ENCODE measurements at regions not wholly inside any gene's neighbourhood (a gene's known extent, or its start where the extent isn't known, plus 50 kb on each side); places are given as distances from the start of the nearest gene placed in this dataset.
"Not testable (repeated sequence)": the region's sequence is repeated elsewhere in the genome, so short reads cannot be mapped to it uniquely, and the experiment has no call there.

GRCh38 chr1:173328961-173329360 is 121.8 kb upstream of the TNFSF4 start:
- no peak overlapping the region for H2AFZ ChIP-seq (ENCODE audit: low read depth)
- no peak for TF ChIP-seq CTCF (conservative IDR thresholded peaks at IDR 0.05; ENCODE audit: low read depth, low read length)
- no peaks in the 10 kb centered on the region for H3K27me3 ChIP-seq (ENCODE audit: insufficient read depth, low read depth)
- H3K27ac ChIP-seq: no peak overlapping the region
- no peaks in the 10 kb centered on the region for H3K79me2 ChIP-seq (ENCODE audit: insufficient read depth, low read depth)
- H3K9ac ChIP-seq: no peak overlapping the region
- no peaks in the 10 kb centered on the region for H3K4me1 ChIP-seq (ENCODE audit: low read depth, poor library complexity, severe bottlenecking)
- no peaks in the 10 kb centered on the region for H4K20me1 ChIP-seq (ENCODE audit: insufficient read depth)
- no peak overlapping the region for H3K4me2 ChIP-seq
- no peak overlapping the region for H3K4me3 ChIP-seq (IDR thresholded peaks at IDR 0.05; ENCODE audit: insufficient read depth, low read depth, low read length)
- H3K36me3 ChIP-seq (ENCODE audit: insufficient read depth): no peaks in the 10 kb centered on the region

- Histone ChIP-seq H3K27me3 (ENCODE audit: insufficient read depth, low read depth) (no peaks in the 10 kb centered on the region), H3K9ac (no peak overlapping the region), H3K4me2 (no peak overlapping the region), H4K20me1 (ENCODE audit: insufficient read depth) (no peaks in the 10 kb centered on the region), H3K79me2 (ENCODE audit: insufficient read depth, low read depth) (no peaks in the 10 kb centered on the region), H3K27ac (no peak overlapping the region), H2AFZ (ENCODE audit: low read depth) (no peak overlapping the region), H3K4me1 (ENCODE audit: low read depth, poor library complexity, severe bottlenecking) (no peaks in the 10 kb centered on the region), H3K36me3 (ENCODE audit: insufficient read depth) (no peaks in the 10 kb centered on the region), H3K4me3 (IDR thresholded peaks at IDR 0.05; ENCODE audit: insufficient read depth, low read depth, low read length) (no peak overlapping the region)
- TF ChIP-seq CTCF (conservative IDR thresholded peaks at IDR 0.05; ENCODE audit: low read depth, low read length): no peak
Observed at GRCh38 chr1:173329726-173330125, 122.6 kb upstream of the TNFSF4 start.

- no peak for TF ChIP-seq CTCF (conservative IDR thresholded peaks at IDR 0.05; ENCODE audit: low read depth, low read length)
- H2AFZ ChIP-seq (ENCODE audit: low read depth): no peak overlapping the region
- H3K79me2 ChIP-seq (ENCODE audit: insufficient read depth, low read depth): no peaks in the 10 kb centered on the region
- H3K9ac ChIP-seq: no peak overlapping the region
- H3K36me3 ChIP-seq (ENCODE audit: insufficient read depth): no peaks in the 10 kb centered on the region
- no peak overlapping the region for H3K27ac ChIP-seq
- no peaks in the 10 kb centered on the region for H3K4me1 ChIP-seq (ENCODE audit: low read depth, poor library complexity, severe bottlenecking)
- no peaks in the 10 kb centered on the region for H3K27me3 ChIP-seq (ENCODE audit: insufficient read depth, low read depth)
- H3K4me2 ChIP-seq: no peak overlapping the region
- no peaks in the 10 kb centered on the region for H4K20me1 ChIP-seq (ENCODE audit: insufficient read depth)
- no peak overlapping the region for H3K4me3 ChIP-seq (IDR thresholded peaks at IDR 0.05; ENCODE audit: insufficient read depth, low read depth, low read length)
Observed at GRCh38 chr1:173330149-173330951, 123.2 kb upstream of the TNFSF4 start.

- not testable (repeated sequence) for H3K79me2 ChIP-seq (ENCODE audit: insufficient read depth, low read depth); H3K27me3 ChIP-seq (ENCODE audit: insufficient read depth, low read depth); H3K36me3 ChIP-seq (ENCODE audit: insufficient read depth); H2AFZ ChIP-seq (ENCODE audit: low read depth); H3K4me1 ChIP-seq (ENCODE audit: low read depth, poor library complexity, severe bottlenecking); H3K4me2 ChIP-seq; H4K20me1 ChIP-seq (ENCODE audit: insufficient read depth); H3K9ac ChIP-seq; H3K27ac ChIP-seq; H3K4me3 ChIP-seq (IDR thresholded peaks at IDR 0.05; ENCODE audit: insufficient read depth, low read depth, low read length)
Observed at GRCh38 chr1:173330952-173331548, 123.9 kb upstream of the TNFSF4 start.

- no peak overlapping the region for H3K4me3 ChIP-seq (IDR thresholded peaks at IDR 0.05; ENCODE audit: insufficient read depth, low read depth, low read length)
- no peaks in the 10 kb centered on the region for H3K79me2 ChIP-seq (ENCODE audit: insufficient read depth, low read depth)
- no peaks in the 10 kb centered on the region for H4K20me1 ChIP-seq (ENCODE audit: insufficient read depth)
- H3K27ac ChIP-seq: no peak overlapping the region
- H3K4me2 ChIP-seq: no peak overlapping the region
- H2AFZ ChIP-seq (ENCODE audit: low read depth): no peak overlapping the region
- no peak for TF ChIP-seq CTCF (conservative IDR thresholded peaks at IDR 0.05; ENCODE audit: low read depth, low read length)
- no peaks in the 10 kb centered on the region for H3K36me3 ChIP-seq (ENCODE audit: insufficient read depth)
- H3K27me3 ChIP-seq (ENCODE audit: insufficient read depth, low read depth): no peaks in the 10 kb centered on the region
- no peak overlapping the region for H3K9ac ChIP-seq
- no peaks in the 10 kb centered on the region for H3K4me1 ChIP-seq (ENCODE audit: low read depth, poor library complexity, severe bottlenecking)
Observed at GRCh38 chr1:173332026-173332425, 124.9 kb upstream of the TNFSF4 start.
